ENCODE measurements at regions not wholly inside any gene's neighbourhood (a gene's known extent, or its start where the extent isn't known, plus 50 kb on each side); places are given as distances from the start of the nearest gene placed in this dataset.

GRCh38 chr16:13552960-13553257 lies 367.0 kb upstream of the ERCC4 start (continued):
- no peak for TF ChIP-seq ZNF462 (CRISPR knock-in tag; IDR thresholded peaks at IDR 0.05)
- no peak for TF ChIP-seq CTCF (conservative IDR thresholded peaks at IDR 0.05; ENCODE audit: low read depth in 2 of 2)
- no peak for TF ChIP-seq NANOG (IDR thresholded peaks at IDR 0.05; ENCODE audit: borderline replicate concordance)

- Histone ChIP-seq H3K4me2 (no peak overlapping the region), H3K27ac (ENCODE audit: low read depth) (no peak overlapping the region), H3K4me1 (ENCODE audit: insufficient read depth) (peaks cover 22% of the 10 kb centered on the region), H3F3A (replicated peaks; ENCODE audit: low read depth) (no peaks in the 10 kb centered on the region), H3K27me3 (ENCODE audit: insufficient read depth) (no peaks in the 10 kb centered on the region), H3K9me2 (ENCODE audit: insufficient read depth) (peaks cover 5% of the 10 kb centered on the region; the same call in 1 of the 2 replicates), H4K20me1 (replicated peaks; ENCODE audit: insufficient read depth) (no peaks in the 10 kb centered on the region), H3K4me3 (no peak overlapping the region), H2AFZ (no peak overlapping the region), H3K36me3 (ENCODE audit: insufficient read depth) (no peaks in the 10 kb centered on the region), H3K79me2 (replicated peaks; ENCODE audit: insufficient read depth) (no peaks in the 10 kb centered on the region)
- DNase-seq (ENCODE audit: low spot score) (no peak), ATAC-seq (no peak)
- H3K4me3 Mint-ChIP-seq, result no peak overlapping the region
- no peak overlapping the region for H3K27ac Mint-ChIP-seq
- no peaks in the 10 kb centered on the region for H3K36me3 Mint-ChIP-seq (ENCODE audit: low read depth)
- H3K9me3 Mint-ChIP-seq, result no peaks in the 10 kb centered on the region
- peaks cover 20% of the 10 kb centered on the region for H3K4me1 Mint-ChIP-seq
- H3K27me3 Mint-ChIP-seq (ENCODE audit: insufficient read depth, low read depth, poor library complexity), result no peaks in the 10 kb centered on the region
- no peak for TF ChIP-seq STAT1 (IDR thresholded peaks at IDR 0.05; ENCODE audit: unreplicated experiment)
- TF ChIP-seq NANOG (IDR thresholded peaks at IDR 0.05; ENCODE audit: borderline replicate concordance), result no peak
- no peak for TF ChIP-seq EZH2phosphoT487 (IDR thresholded peaks at IDR 0.05; ENCODE audit: unreplicated experiment)
- TF ChIP-seq ETS1 (IDR thresholded peaks at IDR 0.05), result no peak
- no peak for TF ChIP-seq CTCF (conservative IDR thresholded peaks at IDR 0.05; ENCODE audit: low read depth in 2 of 2)
- no peak for TF ChIP-seq EZH2 (IDR thresholded peaks at IDR 0.05; ENCODE audit: low read depth, unreplicated experiment)
- no peak for TF ChIP-seq ZNF331 (CRISPR knock-in tag; IDR thresholded peaks at IDR 0.05; ENCODE audit: low read depth)
Observed at GRCh38 chr16:13553453-13553985, 366.4 kb upstream of the ERCC4 start.
